Activated T-helper 1 cell treated with Interleukin-2 at 50 U/mL for 16 hours (primary cell): ENCODE measurements at regions not wholly inside any gene's neighbourhood (a gene's known extent, or its start where the extent isn't known, plus 50 kb on each side); places are given as distances from the start of the nearest gene placed in this dataset.

ENCODE experiments used
- DNase-seq: peaks from one replicate; pipeline ENCODE4 v3.0.0-alpha.2; 2020; ENCODE audit warnings: low read depth

DNA sequence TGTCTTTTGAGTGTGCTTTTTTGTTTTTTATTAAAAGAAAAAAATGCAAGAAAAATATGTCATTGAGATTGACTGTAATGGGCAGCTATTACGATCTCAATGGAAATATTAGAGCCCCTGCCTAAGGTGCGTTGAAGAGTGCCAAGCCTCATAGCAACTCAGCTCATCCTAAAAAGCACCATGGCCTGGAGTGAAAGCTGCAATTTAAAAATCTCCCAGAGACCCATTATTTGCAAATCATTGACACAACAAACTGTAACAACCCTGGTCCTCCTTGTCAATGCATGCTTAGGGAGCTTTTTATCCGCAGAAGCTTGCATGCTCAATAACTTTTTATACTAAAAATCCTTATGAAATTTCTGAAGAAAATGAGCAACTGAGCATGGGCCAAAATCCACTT lies 954.5 kb downstream of the ADGRL2 start:
- no peak for DNase-seq

DNA sequence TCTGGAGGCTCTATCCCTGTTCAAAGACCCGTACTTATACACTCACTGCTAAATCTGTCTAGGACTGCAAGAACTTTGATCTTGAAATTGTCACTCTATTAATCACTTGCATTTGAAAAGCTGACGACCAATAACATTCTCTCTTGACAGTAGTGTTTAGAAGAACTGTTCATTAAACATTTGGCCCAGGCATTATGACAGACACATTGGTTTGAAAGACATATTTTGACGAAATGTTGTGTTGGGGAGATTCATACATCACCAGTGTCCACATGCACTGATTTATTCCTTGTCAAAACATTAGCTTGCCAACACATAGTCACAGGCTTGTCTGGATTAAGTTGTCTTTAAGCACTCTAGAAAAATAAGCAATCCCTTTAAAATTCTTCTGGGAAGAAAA lies 951.3 kb downstream of the ADGRL2 start:
- no peak for DNase-seq

GRCh38 chr1:82733645-82734044 lies 932.9 kb downstream of the ADGRL2 start:
- no peak for DNase-seq

GRCh38 chr1:82731216-82731615 lies 930.5 kb downstream of the ADGRL2 start:
- DNase-seq = no peak

DNA sequence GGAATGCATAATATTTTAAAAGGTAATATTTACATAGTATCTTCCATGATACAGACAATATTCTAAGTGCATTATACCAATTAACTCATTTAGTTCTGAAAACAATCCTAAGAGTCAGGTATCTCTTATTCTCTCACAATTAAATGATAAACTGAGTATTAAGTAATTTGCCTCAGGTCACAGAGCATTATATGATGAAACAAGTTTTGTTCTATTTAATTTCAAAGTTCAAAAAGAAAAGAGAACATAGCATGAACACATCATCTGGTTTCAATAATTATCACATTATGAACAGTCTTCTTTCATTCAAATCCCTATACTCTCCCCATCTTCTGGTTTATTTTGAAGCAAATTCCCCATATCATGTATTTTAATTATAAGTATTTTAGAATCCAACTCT lies 927.5 kb downstream of the ADGRL2 start:
- no peak for DNase-seq

GRCh38 chr1:82724246-82724645 lies 923.5 kb downstream of the ADGRL2 start:
- no peak for DNase-seq

DNA sequence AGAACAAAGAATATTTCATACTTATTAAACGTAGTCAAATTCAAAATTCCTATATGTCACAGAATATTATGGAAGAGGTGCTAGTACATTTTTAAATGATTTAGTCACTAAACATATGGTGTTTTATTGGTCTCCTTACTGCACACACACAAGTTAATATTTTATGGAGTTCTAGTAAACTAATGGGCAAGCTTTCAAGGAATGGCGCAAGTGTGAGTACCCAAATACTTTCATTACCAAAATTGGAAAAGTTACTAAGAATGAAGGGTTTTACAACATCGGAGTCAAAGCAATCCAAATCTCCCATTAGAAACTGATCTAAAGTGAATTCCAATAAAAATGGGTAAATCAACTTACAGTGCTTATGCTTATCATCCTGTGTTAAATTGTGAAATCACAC lies 921.9 kb downstream of the ADGRL2 start:
- DNase-seq = no peak

DNA sequence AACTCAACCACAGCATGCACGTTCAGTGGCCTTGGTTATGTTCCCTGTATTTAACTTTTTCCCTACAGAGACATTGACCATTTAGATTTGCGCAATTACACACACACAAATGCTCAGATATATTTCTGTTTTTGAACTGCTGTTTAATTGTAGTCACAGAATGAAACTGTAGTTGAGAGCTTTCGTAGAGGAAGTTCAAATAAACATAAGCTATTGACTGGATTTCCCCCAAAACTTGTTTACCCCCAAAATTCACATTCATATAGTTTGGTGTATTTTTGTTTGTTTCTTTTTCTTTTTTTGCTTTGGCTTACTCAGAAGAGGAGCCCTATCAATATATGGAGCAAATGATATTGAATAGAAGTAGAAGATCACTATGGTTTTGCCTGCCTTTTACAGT lies 921.0 kb downstream of the ADGRL2 start:
- no peak for DNase-seq

DNA sequence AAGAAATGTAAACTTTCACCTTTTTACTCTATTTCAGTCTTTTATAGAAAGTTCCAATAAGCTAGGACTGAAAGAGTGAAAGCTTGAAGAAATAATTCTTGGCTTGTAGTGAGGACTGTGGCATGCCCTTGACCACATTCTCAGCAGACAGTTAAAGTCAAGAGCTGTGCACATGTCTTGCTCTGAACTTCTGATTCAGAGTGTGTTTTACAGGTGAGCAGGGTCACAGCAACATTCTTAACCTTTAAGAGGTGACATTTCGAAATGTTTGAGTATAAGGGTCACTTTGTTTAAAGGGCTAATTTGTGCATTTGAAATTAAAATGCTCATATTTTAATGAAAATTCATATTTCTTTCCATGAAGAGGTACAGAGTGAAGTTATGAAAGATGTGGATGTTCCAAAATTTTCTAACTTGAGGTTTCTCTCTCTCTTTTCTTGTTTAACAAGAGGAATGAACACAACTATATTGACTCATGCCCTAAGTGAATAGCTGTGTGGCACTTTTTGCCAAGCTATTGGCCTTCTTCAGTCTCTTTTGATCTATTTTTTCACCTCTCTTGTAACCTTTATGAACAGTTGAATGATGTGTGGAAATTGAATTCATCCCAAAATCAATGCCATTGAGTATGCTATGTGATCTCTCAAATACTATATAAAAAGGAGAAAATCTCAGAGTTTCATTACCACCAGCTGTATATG lies 918.1 kb downstream of the ADGRL2 start:
- DNase-seq = no peak

GRCh38 chr1:82710091-82710490 lies 909.4 kb downstream of the ADGRL2 start:
- no peak for DNase-seq

DNA sequence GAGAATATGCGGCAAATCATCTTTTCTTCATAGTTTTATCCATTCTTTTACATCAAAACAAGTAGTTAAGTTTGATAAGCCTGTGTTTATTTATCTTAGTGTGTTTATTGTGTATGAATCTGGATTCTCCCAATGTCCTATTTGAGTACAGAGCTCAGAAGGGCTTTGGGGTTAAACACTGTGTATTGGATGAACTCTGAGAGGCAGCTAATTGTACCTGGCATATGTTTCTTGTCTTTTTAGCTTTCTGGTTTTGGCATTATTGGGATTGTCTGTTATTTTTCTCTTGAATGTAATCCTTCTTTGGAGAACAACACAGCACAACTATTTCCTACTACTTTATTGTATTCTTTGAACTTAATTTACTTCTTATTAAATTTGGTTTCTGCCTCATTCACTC lies 906.9 kb downstream of the ADGRL2 start:
- DNase-seq = no peak

- no peak for DNase-seq
Measured at GRCh38 chr1:82706741-82707140, 906.0 kb downstream of the ADGRL2 start.

DNA sequence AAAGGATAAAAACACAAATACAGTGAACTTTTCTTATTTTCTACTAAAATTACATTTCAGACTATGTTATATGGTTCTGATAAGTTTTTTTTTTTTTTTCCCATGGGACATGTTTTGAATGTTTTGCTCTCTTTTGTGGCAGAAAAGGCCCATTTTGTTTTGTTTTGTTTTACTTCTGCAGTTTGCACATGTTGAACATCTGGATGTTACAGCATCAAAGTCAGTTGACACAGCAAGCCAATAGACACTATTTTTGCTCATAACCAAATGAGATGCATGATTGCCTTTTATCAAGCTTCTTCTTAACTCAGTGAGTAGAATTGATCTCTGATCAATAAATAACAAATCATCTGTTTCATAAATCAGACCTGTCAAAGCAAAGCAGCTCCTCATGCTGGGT lies 904.2 kb downstream of the ADGRL2 start:
- DNase-seq = no peak

GRCh38 chr1:82704393-82704792 lies 903.7 kb downstream of the ADGRL2 start:
- no peak for DNase-seq

DNA sequence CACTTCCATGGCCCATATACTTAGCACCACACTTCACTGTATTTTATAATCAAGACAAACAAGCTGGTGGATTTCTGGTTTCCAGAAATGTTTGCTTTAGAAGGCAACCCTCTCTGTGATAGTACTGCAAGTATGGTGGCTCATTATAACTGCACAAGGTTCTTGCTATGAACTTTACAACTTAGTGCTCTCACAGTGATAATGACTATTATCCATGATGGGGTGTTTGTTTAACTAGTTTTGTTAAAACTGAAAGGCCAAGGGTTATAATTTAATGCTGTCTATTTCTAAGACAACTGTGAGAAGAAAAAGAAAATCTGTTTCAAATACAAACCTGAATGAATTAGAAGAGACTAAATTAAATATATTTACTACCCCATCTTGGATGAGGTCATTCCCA lies 903.2 kb downstream of the ADGRL2 start:
- DNase-seq = no peak

- DNase-seq = no peak
Measured at GRCh38 chr1:82700476-82700875, 899.7 kb downstream of the ADGRL2 start.

DNA sequence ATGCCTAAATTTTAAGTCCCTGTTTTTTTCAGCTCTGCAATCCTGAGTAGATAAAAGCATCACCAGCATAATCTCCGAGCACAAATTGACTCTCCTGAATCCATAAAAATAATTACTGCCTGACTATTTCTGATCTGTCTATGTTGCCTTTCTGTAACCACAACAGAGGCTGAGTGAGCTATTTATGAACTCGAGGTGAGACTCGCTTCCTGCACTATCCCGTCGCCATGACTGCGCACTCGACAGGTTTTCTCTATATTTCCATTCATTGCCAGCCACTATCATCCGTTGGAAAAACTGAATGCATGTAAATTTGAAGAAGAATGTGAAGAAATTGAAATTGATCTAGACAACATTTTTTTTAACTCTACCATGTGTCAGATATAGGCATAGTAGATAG lies 897.2 kb downstream of the ADGRL2 start:
- DNase-seq = no peak

DNA sequence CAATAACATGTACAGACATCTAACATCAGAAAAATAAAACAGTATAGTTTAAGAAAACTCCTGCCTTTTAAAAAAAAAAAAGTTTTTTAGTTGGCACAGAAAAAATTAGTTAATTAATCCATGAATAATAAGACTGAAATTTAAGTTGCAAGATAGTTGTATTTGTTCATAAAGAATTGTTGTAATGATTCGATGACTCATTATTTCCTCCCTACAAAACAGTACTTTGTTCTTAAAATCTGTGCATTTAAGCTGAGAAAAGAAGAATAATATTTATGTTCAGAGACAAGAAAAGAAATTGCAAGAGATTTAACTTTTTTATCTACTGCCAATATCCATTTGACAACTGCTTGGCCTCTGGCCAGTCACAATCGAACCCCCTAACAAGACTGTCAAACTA lies 894.7 kb downstream of the ADGRL2 start:
- no peak for DNase-seq

DNA sequence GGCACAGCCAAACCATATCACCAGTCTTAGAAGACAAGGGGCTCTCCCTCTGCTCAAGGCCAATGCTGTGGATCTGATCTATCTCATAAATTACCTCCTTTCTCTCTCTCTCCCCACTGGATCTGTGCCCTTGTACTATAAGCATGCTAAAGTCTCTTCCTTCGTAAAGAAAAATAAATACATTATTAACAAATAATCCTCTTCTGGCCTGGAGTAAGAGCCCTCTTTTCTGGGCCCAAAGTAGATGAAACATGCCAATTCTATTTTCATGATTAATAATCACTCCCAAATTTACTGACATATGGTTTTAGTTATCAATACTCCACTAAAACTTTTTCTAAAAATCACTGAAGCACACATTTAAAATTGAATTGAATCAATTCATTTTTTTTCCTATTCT lies 889.7 kb downstream of the ADGRL2 start:
- DNase-seq = no peak

- DNase-seq = no peak
Measured at GRCh38 chr1:82689217-82689616, 888.5 kb downstream of the ADGRL2 start.

DNA sequence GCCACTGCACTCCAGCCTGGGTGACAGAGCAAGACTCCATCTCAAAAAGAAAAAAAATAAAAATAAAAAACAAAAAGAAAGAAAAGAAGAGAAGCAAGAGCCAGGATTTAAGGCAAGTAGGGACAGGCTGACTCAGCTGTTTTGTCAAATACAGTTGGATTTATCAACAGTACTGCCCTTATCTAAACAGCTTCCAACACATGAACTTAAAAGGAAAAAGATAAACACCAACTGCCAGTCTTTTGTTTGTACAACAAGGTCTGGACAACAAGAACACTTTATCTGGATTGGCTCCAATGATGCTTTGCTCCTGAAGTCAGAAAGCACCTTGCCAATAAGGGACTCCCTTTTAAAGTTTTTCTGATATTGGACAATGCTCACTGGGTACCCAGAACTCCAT lies 886.0 kb downstream of the ADGRL2 start:
- no peak for DNase-seq

DNA sequence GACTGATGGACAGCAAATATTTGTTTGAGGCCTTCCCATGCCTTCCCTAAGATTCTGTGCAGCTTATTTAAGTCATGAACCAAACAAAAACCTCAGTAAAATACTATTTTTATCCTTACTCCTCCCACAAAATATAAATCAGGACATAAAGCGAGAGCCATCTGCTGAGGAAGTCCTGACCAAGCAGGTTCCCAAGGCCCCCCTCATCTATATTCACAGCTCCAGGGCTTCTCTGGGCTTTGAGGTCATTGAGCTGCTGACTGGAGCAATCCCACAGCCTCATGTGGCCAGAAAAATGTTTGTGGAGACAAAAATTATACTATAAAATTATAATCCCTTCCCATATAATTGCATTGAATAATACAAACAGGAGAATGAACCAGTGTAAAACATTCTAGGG lies 846.2 kb downstream of the ADGRL2 start:
- no peak for DNase-seq

DNA sequence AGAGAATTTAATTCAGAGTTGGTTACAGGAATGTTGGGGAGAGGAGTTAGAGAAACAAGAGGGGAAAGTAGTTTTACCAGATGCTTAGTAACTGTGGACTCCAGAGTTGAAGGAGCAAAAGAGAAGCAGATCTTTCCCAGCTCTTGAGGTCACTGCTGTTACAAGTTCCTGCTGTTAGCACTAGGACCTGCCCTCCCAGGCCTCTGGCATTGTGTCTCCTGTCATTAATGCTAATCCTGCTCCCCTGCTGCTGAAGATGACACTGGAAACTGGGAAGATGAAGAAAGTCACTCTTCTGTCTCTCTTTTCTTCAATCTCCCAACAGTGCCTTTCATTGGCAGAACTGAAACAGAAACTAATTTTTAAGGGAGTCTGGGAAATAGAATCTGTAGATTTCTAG lies 845.6 kb downstream of the ADGRL2 start:
- no peak for DNase-seq

DNA sequence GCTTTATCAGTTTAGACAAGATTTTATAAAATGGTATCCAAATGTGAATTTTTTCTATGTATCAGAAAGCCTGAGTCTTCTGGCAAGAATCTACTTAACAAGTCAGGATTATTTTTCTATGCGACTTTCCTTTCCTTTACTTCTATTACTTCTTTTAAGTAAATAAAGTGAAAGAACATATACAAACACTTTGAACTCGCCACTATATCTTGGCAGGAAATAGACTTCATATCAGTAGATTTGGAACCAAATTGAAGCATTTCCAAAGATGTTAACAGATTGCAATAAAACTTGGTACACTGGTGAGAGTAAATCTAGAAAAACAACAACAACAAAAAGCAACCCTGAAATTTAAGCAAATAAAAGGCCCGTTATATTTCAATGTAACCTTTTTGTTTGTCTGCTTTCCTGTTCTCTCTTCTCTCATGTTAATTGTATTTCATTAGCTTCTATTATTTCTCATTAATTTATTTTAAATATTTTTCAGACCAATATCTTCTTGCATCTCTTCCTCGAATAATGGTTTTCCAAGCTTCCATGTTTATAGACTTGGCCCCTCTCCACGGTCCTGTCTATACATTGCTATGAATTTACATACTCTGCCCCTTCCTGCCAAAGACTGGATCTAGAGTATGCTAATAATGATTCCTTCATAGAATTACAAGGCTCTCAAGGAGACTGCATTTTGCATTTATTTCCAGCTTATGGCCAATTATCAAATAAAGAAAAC lies 843.6 kb downstream of the ADGRL2 start:
- DNase-seq = no peak
